Trophoblast cell (in vitro differentiated cells and primary cell): ENCODE measurements at regions not wholly inside any gene's neighbourhood (a gene's known extent, or its start where the extent isn't known, plus 50 kb on each side); places are given as distances from the start of the nearest gene placed in this dataset.

Experiments used
- DNase-seq, 2 donors: peaks; one replicate each; pipeline ENCODE4 v3.0.0-alpha.2; 2016
- H2AFZ ChIP-seq: 2 replicates; pipeline ENCODE4 v1.6.1; 2013; ENCODE audit warnings: low read length, moderate library complexity, mild to moderate bottlenecking; ENCODE audit not compliant: insufficient read depth, poor library complexity
- H2AK5ac ChIP-seq: 2 replicates; pipeline ENCODE4 v1.6.1; 2013; ENCODE audit warnings: mild to moderate bottlenecking, low read length
- H2BK120ac ChIP-seq: 2 replicates; pipeline ENCODE4 v1.6.1; 2013; ENCODE audit warnings: low read length, mild to moderate bottlenecking, moderate library complexity; ENCODE audit not compliant: insufficient read depth, poor library complexity
- H2BK12ac ChIP-seq: 2 replicates; pipeline ENCODE4 v1.6.1; 2013; ENCODE audit warnings: mild to moderate bottlenecking, low read length, moderate library complexity
- H2BK5ac ChIP-seq: 2 replicates; pipeline ENCODE4 v1.6.1; 2013; ENCODE audit warnings: low read length, low read depth, moderate library complexity, mild to moderate bottlenecking; ENCODE audit not compliant: poor library complexity
- H3K14ac ChIP-seq: 2 replicates; pipeline ENCODE4 v1.6.1; 2013; ENCODE audit warnings: mild to moderate bottlenecking, low read length
- H3K18ac ChIP-seq: 2 replicates; pipeline ENCODE4 v1.6.1; 2013; ENCODE audit warnings: mild to moderate bottlenecking, low read length
- H3K23ac ChIP-seq: 2 replicates; pipeline ENCODE4 v1.6.1; 2013; ENCODE audit warnings: low read length
- H3K27ac ChIP-seq: 2 replicates; pipeline ENCODE4 v1.5.1; 2013; ENCODE audit warnings: low read depth, mild to moderate bottlenecking, inconsistent platforms, low read length, moderate library complexity
- H3K27me3 ChIP-seq: 2 replicates; pipeline ENCODE4 v1.6.1; 2013; ENCODE audit warnings: inconsistent platforms, mild to moderate bottlenecking, low read length, moderate library complexity; ENCODE audit not compliant: insufficient read depth
- H3K36me3 ChIP-seq, 2 experiments: 1 replicate in 1 of 2; 2 replicates in 1 of 2; pipeline ENCODE4 v1.6.1; 2013; ENCODE audit warnings: low read length in 2 of 2, mild to moderate bottlenecking in 2 of 2, moderate library complexity in 1 of 2; ENCODE audit not compliant: insufficient read depth in 2 of 2, control insufficient read depth in 1 of 2
- H3K4ac ChIP-seq: 2 replicates; pipeline ENCODE4 v1.6.1; 2013; ENCODE audit warnings: low read depth, mild to moderate bottlenecking, low read length, moderate library complexity
- H3K4me1 ChIP-seq, 2 experiments: 1 replicate in 1 of 2; 2 replicates in 1 of 2; pipeline ENCODE4 v1.6.1; 2013; ENCODE audit warnings: low read length in 2 of 2, mild to moderate bottlenecking in 2 of 2, moderate library complexity in 1 of 2; ENCODE audit not compliant: insufficient read depth in 2 of 2, control insufficient read depth in 1 of 2
- H3K4me2 ChIP-seq: 2 replicates; pipeline ENCODE4 v1.6.1; 2013; ENCODE audit warnings: inconsistent platforms, mild to moderate bottlenecking, low read length, moderate library complexity
- H3K4me3 ChIP-seq: 2 replicates; pipeline ENCODE4 v1.5.1; 2013; ENCODE audit warnings: mild to moderate bottlenecking, low read depth, low read length, inconsistent platforms
- H3K79me1 ChIP-seq: one replicate; pipeline ENCODE4 v1.6.1; 2013; ENCODE audit warnings: low read length
- H3K79me2 ChIP-seq: 2 replicates; pipeline ENCODE4 v1.6.1; 2013; ENCODE audit warnings: low read length, mild to moderate bottlenecking; ENCODE audit not compliant: control insufficient read depth, insufficient read depth, poor library complexity
- H3K9ac ChIP-seq: 2 replicates; pipeline ENCODE4 v1.6.1; 2013; ENCODE audit warnings: mild to moderate bottlenecking, low read length
- H3K9me3 ChIP-seq: 2 replicates; pipeline ENCODE4 v1.6.1; 2013; ENCODE audit warnings: low read depth, mild to moderate bottlenecking, control low read depth, inconsistent platforms, low read length; ENCODE audit not compliant: insufficient read depth
- H4K12ac ChIP-seq: 2 replicates; pipeline ENCODE4 v1.6.1; 2013; ENCODE audit warnings: low read depth, mild to moderate bottlenecking, low read length, moderate library complexity
- H4K8ac ChIP-seq: 2 replicates; pipeline ENCODE4 v1.6.1; 2013; ENCODE audit warnings: low read depth, mild to moderate bottlenecking, low read length, moderate library complexity
- H4K91ac ChIP-seq: one replicate; pipeline ENCODE4 v1.6.1; 2013; ENCODE audit warnings: low read depth, mild to moderate bottlenecking, low read length, moderate library complexity
- WGBS: extraction: QIAGEN DNeasy Blood & Tissue Kit; methylation state at CpG from one replicate; pipeline ENCODE4 v1.1.7; 2013; ENCODE audit warnings: missing lambda C conversion rate; ENCODE audit not compliant: insufficient read length, insufficient coverage; ENCODE audit errors: extremely low coverage; 5-methylcytosine and 5-hydroxymethylcytosine counted together

- no peak overlapping the region for H3K23ac ChIP-seq
- H3K27ac ChIP-seq: no peak overlapping the region
- no peak overlapping the region for H3K18ac ChIP-seq
- no peak overlapping the region for H2BK5ac ChIP-seq
- H3K9me3 ChIP-seq: peaks cover 3% of the 10 kb centered on the region
- no peak overlapping the region for H2AFZ ChIP-seq
- no peak overlapping the region for H4K12ac ChIP-seq
- H3K14ac ChIP-seq: no peak overlapping the region
- H4K8ac ChIP-seq: no peak overlapping the region
- H3K4me3 ChIP-seq: no peak overlapping the region
- H3K79me1 ChIP-seq: no peaks in the 10 kb centered on the region
- no peak for DNase-seq
- H2BK12ac ChIP-seq: no peak overlapping the region
- no peaks in the 10 kb centered on the region for H3K27me3 ChIP-seq
- no peak overlapping the region for H4K91ac ChIP-seq
- no peak overlapping the region for H2AK5ac ChIP-seq
- H3K4ac ChIP-seq: no peak overlapping the region
- no peaks in the 10 kb centered on the region for H3K79me2 ChIP-seq
- no peaks in the 10 kb centered on the region for H3K4me1 ChIP-seq
- H3K4me2 ChIP-seq: no peak overlapping the region
- WGBS: no CpG with 5 or more reads among the region's 4 CpGs
- H3K9ac ChIP-seq: no peak overlapping the region
- no peaks in the 10 kb centered on the region for H3K36me3 ChIP-seq
- no peak overlapping the region for H2BK120ac ChIP-seq
Observed at GRCh38 chr1:224791362-224791941, 138.0 kb upstream of the DNAH14 start.

GRCh38 chr1:224795591-224795990, 133.9 kb upstream of the DNAH14 start:
- H2AK5ac ChIP-seq: no peak overlapping the region
- WGBS: no CpG with 5 or more reads among the region's 2 CpGs

GRCh38 chr1:224799083-224799482, 130.4 kb upstream of the DNAH14 start:
- H3K27ac ChIP-seq: no peak overlapping the region
- no peaks in the 10 kb centered on the region for H3K79me2 ChIP-seq
- no peak overlapping the region for H3K4ac ChIP-seq
- no peak overlapping the region for H2BK12ac ChIP-seq
- H3K4me1 ChIP-seq: no peaks in the 10 kb centered on the region
- no peaks in the 10 kb centered on the region for H3K79me1 ChIP-seq
- no CpG with 5 or more reads among the region's 3 CpGs for WGBS
- no peak overlapping the region for H2BK120ac ChIP-seq
- no peak overlapping the region for H3K23ac ChIP-seq
- H3K14ac ChIP-seq: no peak overlapping the region
- H3K9ac ChIP-seq: no peak overlapping the region
- no peak overlapping the region for H4K8ac ChIP-seq
- DNase-seq: no peak
- no peak overlapping the region for H3K4me2 ChIP-seq
- no peak overlapping the region for H4K12ac ChIP-seq
- no peaks in the 10 kb centered on the region for H3K27me3 ChIP-seq
- H3K36me3 ChIP-seq: no peaks in the 10 kb centered on the region
- H3K4me3 ChIP-seq: no peak overlapping the region
- no peak overlapping the region for H2BK5ac ChIP-seq
- H4K91ac ChIP-seq: no peak overlapping the region
- H3K9me3 ChIP-seq: no peaks in the 10 kb centered on the region
- no peak overlapping the region for H2AFZ ChIP-seq
- H3K18ac ChIP-seq: no peak overlapping the region
- H2AK5ac ChIP-seq: no peak overlapping the region

More at GRCh38 chr1:224795591-224795990, 133.9 kb upstream of the DNAH14 start:
- Histone ChIP-seq H3K27ac (no peak overlapping the region), H2AFZ (no peak overlapping the region), H3K9me3 (no peaks in the 10 kb centered on the region), H3K4ac (no peak overlapping the region), H3K23ac (no peak overlapping the region), H3K14ac (no peak overlapping the region), H3K18ac (no peak overlapping the region), H4K91ac (no peak overlapping the region), H4K8ac (no peak overlapping the region), H3K36me3 (no peaks in the 10 kb centered on the region), H3K4me1 (no peaks in the 10 kb centered on the region), H3K9ac (no peak overlapping the region), H4K12ac (no peak overlapping the region), H2BK120ac (no peak overlapping the region), H2BK12ac (no peak overlapping the region), H3K79me2 (no peaks in the 10 kb centered on the region), H2BK5ac (no peak overlapping the region), H3K4me3 (no peak overlapping the region), H3K4me2 (no peak overlapping the region), H3K27me3 (no peaks in the 10 kb centered on the region), H3K79me1 (no peaks in the 10 kb centered on the region)
- DNase-seq: no peak

- no peak overlapping the region for H3K4me2 ChIP-seq
- H3K4me1 ChIP-seq: no peaks in the 10 kb centered on the region
- H3K4ac ChIP-seq: no peak overlapping the region
- H3K9ac ChIP-seq: no peak overlapping the region
- no peaks in the 10 kb centered on the region for H3K79me2 ChIP-seq
- no peaks in the 10 kb centered on the region for H3K79me1 ChIP-seq
- H3K23ac ChIP-seq: no peak overlapping the region
- H3K18ac ChIP-seq: no peak overlapping the region
- no peak overlapping the region for H2BK120ac ChIP-seq
- WGBS: no CpG with 5 or more reads among the region's 8 CpGs
- H2AK5ac ChIP-seq: no peak overlapping the region
- no peaks in the 10 kb centered on the region for H3K36me3 ChIP-seq
- no peak for DNase-seq
- no peaks in the 10 kb centered on the region for H3K9me3 ChIP-seq
- H2BK12ac ChIP-seq: no peak overlapping the region
- H2BK5ac ChIP-seq: no peak overlapping the region
- no peaks in the 10 kb centered on the region for H3K27me3 ChIP-seq
- H3K4me3 ChIP-seq: no peak overlapping the region
- H2AFZ ChIP-seq: no peak overlapping the region
- no peak overlapping the region for H4K91ac ChIP-seq
- no peak overlapping the region for H3K14ac ChIP-seq
- no peak overlapping the region for H4K12ac ChIP-seq
- no peak overlapping the region for H4K8ac ChIP-seq
- no peak overlapping the region for H3K27ac ChIP-seq
Observed at GRCh38 chr1:224800486-224801119, 128.9 kb upstream of the DNAH14 start.
